GM19463 (cell line): ENCODE measurements at regions not wholly inside any gene's neighbourhood (a gene's known extent, or its start where the extent isn't known, plus 50 kb on each side); places are given as distances from the start of the nearest gene placed in this dataset.
"Not testable (repeated sequence)": the region's sequence is repeated elsewhere in the genome, so short reads cannot be mapped to it uniquely, and the experiment has no call there.

Experiments used
- ATAC-seq: cut with Tn5 transposase; IDR thresholded peaks from one replicate; pipeline ENCODE4 v1.9.1; 2021; ENCODE audit warnings: mild to moderate bottlenecking, moderate library complexity; ENCODE audit not compliant: unreplicated experiment

DNA sequence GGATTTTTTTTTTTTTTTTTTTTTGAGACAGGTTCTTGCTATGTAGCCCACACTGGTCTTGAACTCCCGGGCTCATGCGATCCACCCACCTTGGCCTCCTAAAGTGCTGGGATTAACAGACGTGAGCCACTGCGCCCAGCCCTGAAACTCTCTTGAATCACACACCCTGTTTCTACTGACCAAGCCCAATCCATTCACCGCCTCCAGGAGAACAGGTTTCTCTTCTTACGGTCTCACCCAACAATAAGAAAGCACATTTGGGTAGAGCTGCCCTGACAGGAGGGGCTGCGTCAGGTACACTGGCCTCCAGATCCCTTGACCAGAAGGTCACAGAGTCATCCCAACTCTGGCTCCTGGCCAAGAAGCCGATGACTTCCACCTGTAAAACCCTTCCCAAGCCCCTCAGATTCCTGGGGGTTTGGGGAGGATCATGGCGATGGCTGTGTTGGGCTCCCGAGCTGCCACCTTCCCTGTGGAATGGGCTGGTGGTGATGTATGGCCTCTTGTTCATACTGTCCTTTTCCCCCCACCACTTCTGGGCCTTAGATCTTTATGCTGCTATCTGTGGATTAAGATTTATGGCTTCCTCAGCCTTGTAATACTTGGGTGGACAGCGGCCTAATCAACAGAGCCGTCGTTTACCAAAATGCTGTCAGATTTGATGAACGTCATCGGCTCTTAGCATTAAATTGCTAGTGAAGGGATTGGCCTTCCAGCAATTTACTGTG, 89.1 kb downstream of the KATNIP start:
- no peak for ATAC-seq

GRCh38 chr16:27639561-27640276, 89.8 kb downstream of the KATNIP start:
- ATAC-seq: peak; percentile 56

DNA sequence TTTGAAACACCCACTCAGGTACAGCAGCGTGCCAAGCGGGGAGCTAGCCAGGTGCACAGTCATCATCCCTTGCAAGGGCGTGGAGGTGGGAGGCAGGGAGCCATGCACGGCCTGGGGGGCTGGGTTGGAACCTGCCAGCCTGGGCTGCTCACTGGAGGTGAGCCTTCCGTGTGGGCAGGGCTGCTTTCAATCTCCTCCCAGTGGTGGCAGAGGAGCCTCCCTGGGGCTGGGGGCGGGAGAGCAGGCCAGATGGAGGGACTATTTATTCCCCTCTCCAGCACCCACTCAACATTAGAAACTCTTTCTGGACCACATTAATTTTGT, 90.3 kb downstream of the KATNIP start:
- ATAC-seq: no peak

DNA sequence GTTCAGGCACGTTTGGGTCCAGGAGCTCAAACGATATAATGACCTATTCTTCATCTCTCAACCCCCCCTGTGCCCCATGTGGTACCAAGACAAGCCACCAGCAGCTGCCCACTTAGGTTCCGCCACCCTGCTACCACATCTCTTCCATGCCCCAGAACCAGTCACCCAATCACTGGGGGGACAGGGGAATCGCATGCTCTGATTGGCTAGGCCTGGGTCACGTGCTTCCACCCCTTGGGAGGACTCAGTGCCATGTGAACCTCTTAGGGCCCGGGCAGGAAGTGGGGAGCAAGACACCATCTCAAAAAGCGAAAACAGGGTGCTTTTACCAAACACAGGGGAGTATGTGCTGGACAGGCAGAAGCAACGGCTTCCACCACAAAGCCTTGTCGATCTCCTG, 91.3 kb downstream of the KATNIP start:
- no peak for ATAC-seq

GRCh38 chr16:27641734-27642415, 91.9 kb downstream of the KATNIP start:
- ATAC-seq: not testable (repeated sequence)

DNA sequence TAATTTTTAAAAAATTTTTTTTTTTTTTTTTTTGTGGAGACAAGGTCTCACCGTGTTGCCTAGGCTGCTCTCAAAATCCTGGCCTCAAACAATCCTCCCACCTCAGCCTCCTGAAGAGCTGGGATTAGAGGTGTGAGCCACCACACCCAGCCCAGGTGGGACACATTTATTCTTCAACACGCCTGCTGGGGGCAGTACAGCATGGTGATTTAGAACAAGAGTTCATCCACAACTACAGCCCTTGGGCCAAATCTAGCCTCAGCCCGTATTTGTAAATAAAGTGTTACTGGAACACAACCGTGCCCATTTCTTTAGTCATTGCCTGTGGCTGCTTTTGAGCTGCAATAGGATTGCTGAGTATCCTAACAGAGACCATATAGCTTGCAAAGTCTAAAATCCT, 92.8 kb downstream of the KATNIP start:
- no peak for ATAC-seq

DNA sequence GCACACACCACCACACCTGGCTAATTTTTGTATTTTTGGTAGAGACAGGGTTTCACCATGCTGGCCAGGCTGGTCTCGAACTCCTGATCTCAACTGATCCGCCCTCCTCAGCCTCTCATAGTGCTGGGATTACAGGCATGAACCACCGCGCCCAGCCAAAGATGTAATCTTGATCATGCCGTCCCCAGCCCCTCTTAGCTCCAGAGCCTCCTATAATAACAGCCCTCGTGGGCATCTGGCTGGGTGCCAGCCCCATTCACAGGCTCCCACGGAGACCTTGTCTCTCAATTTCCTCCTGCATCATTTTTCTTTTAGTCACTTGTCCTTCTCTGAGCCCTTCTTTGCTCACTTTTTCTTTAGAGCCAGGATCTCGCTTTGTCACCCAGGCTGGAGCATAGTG, 94.2 kb downstream of the KATNIP start:
- no peak for ATAC-seq

- ATAC-seq: no peak
Observed at GRCh38 chr16:27645396-27645795, 95.5 kb downstream of the KATNIP start.

- ATAC-seq: no peak
Observed at GRCh38 chr16:27646806-27647205, 96.9 kb downstream of the KATNIP start.

DNA sequence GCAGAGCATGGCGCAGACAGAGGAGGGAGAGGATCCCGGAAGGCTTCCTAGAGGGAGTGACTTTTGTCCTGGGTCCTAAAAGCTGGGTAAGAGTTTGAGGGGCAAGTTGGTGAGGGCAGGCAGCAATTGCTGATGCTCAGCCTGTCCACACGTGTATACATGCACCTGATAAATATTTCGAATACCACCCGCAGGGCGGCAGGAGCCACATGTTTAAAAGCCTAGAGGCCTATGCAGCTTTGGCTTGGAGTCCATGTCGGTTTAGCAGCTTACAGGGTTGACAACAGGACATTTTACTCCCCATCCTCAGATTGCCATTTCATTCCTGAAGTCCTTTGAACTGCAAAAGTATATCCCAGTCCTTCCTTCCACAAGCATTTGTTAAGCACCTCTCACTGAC, 99.1 kb downstream of the KATNIP start:
- no peak for ATAC-seq

GRCh38 chr16:27650073-27650701, 100.2 kb downstream of the KATNIP start:
- ATAC-seq: no peak

- ATAC-seq: no peak
Observed at GRCh38 chr16:27651301-27651700, 101.4 kb downstream of the KATNIP start.

DNA sequence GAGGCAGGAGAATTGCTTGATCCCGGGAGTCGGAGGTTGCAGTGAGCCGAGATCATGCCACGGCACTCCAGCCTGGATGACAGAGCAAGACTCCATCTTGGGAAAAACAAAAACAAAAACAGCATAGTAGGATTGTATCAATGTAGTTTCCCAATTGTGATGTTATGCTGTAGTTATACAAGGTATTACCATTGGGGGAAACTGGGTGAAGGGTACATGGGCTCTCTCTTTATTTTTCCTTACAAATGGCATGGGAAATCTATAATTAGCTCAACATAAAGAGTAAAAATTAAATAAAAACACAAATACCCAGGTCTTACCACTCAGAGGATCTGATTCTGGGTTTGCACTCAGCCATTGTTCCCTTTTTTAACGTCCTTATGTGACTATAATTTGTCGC, 107.9 kb downstream of the KATNIP start:
- no peak for ATAC-seq

DNA sequence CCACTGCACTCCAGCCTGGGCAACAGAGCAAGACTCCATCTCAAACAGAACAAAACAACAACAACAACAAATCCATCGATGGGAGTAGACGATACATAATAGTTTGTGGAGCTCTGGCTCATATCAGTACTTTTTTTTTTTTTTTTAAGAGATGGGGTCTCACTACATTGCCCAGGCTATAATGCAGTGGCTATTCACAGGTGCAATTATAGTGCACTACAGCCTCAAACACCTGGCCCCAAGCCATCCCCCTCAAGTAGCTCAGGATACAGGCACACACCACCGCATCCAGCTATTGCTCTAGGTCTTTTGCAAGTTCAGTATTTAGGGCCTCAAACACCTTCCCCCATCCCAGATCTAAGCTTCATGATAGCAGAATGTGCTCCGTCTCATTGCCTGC, 110.6 kb downstream of the KATNIP start:
- no peak for ATAC-seq

DNA sequence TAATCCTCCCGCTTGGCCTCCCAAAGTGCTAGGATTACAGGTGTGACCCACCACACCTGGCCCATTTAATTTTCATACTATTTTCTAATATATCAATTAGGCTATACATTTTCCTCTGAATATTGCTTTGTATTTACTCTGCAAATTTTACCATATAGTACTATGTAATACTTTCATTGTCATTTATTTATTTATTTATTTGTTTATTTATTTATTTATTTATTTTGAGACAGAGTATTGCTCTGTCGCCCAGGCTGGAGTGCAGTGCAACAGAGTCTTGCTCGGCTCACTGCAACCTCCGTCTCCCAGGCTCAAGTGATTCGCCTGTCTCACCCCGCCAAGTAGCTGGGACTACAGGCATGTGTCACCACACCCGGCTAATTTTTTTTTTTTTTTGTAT, 113.3 kb downstream of the KATNIP start:
- ATAC-seq: not testable (repeated sequence)

DNA sequence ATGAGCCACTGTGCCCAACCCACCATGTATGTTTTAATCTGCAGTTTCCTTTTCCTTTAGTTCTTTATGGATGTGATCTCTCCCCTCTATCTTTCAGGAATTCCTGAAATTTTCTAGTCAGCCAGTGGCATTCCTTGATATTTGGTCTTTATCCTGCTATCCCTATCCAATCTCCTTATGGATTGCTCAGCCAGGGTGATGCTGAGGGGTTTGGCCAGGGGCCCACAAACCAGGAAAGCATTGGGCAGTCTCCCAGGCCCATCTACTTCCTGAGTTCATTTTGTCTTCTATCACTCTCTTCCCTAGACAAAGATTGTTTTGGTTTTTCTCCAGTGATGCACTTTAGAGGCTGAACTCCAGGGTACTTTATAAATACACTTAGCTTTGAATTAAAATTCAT, 115.9 kb downstream of the KATNIP start:
- no peak for ATAC-seq

GRCh38 chr16:27670071-27670810, 120.3 kb downstream of the KATNIP start:
- ATAC-seq: no peak

GRCh38 chr16:27671410-27671809, 121.5 kb downstream of the KATNIP start:
- no peak for ATAC-seq

DNA sequence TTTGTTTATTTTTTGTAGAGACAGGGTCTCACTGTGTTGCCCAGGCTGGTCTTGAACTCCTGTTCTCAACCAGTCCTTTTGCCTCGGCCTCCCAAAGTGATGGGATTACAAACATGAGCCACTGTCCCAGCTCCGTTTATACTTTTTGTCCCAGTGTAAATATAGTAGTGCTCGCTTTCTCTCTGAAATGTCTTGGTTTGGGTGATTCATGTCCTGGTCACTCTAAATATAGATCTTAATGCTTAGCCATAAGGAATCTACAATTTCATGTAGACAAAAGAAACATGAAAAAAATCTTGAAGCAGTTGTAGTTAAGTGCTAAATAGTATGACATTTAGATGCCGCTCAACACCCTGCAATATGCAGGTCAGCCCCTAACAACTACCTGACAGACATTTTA, 126.9 kb downstream of the KATNIP start:
- ATAC-seq: no peak

GRCh38 chr16:27677263-27677662, 127.3 kb downstream of the KATNIP start:
- ATAC-seq: no peak

GRCh38 chr16:27678955-27679354, 129.0 kb downstream of the KATNIP start:
- ATAC-seq: no peak
